Keratinocyte (primary cell): ENCODE measurements at regions not wholly inside any gene's neighbourhood (a gene's known extent, or its start where the extent isn't known, plus 50 kb on each side); places are given as distances from the start of the nearest gene placed in this dataset.

Experiments
- DNase-seq: peaks from one replicate; pipeline ENCODE4 v3.0.0-alpha.2; 2011; ENCODE audit warnings: low read depth, missing footprints, low spot score
- FAIRE-seq: peaks from 2 replicates; lab custom pipeline; 2011; peaks lifted over from hg19 to GRCh38; lab: Jason Lieb, UNC
- H2AFZ ChIP-seq: 2 replicates; pipeline ENCODE4 v1.6.0; 2012; ENCODE audit warnings: low read length, control low read depth, inconsistent platforms; ENCODE audit not compliant: control insufficient read depth
- H3K27ac ChIP-seq: 2 replicates; pipeline ENCODE4 v1.5.1; 2011; ENCODE audit warnings: low read length; ENCODE audit not compliant: control insufficient read depth, insufficient read depth
- H3K27me3 ChIP-seq: 3 replicates; pipeline ENCODE4 v1.6.0; 2011; ENCODE audit warnings: low read length; ENCODE audit not compliant: control insufficient read depth, insufficient read depth; ENCODE audit errors: extremely low read depth
- H3K36me3 ChIP-seq, 2 experiments: 2 replicates in 1 of 2; 3 replicates in 1 of 2; pipeline ENCODE4 v1.5.1; 2011; ENCODE audit warnings: low read length in 2 of 2, mild to moderate bottlenecking in 1 of 2; ENCODE audit not compliant: control insufficient read depth in 2 of 2, insufficient read depth in 2 of 2; ENCODE audit errors: extremely low read depth in 1 of 2
- H3K4me1 ChIP-seq: 3 replicates; pipeline ENCODE4 v1.5.1; 2011; ENCODE audit warnings: low read length; ENCODE audit not compliant: control insufficient read depth, insufficient read depth; ENCODE audit errors: extremely low read depth
- H3K4me2 ChIP-seq: 3 replicates; pipeline ENCODE4 v1.6.0; 2011; ENCODE audit warnings: low read depth, low read length; ENCODE audit not compliant: control insufficient read depth, insufficient read depth; ENCODE audit errors: extremely low read depth
- H3K4me3 ChIP-seq, 3 experiments: fragments of 200-600 bp in 1 of 3; sonication (generic) in 1 of 3; 2 replicates in 2 of 3; 3 replicates in 1 of 3; pipeline ENCODE4 v1.5.1; 2011 to 2016; ENCODE audit warnings: low read length in 3 of 3, mild to moderate bottlenecking in 3 of 3, control low read depth in 2 of 3, inconsistent platforms in 1 of 3, low read depth in 1 of 3, mixed read lengths in 1 of 3, mixed run types in 1 of 3, moderate library complexity in 1 of 3; ENCODE audit not compliant: control insufficient read depth in 2 of 3, insufficient read depth in 2 of 3; ENCODE audit errors: extremely low read depth in 1 of 3
- H3K79me2 ChIP-seq: 2 replicates; pipeline ENCODE4 v1.6.0; 2012; ENCODE audit warnings: low read length; ENCODE audit not compliant: control insufficient read depth, insufficient read depth
- H3K9ac ChIP-seq: 3 replicates; pipeline ENCODE4 v1.6.0; 2011; ENCODE audit warnings: low read length; ENCODE audit not compliant: control insufficient read depth, insufficient read depth; ENCODE audit errors: extremely low read depth
- H3K9me1 ChIP-seq: 3 replicates; pipeline ENCODE4 v1.6.0; 2011; ENCODE audit warnings: low read length; ENCODE audit not compliant: control insufficient read depth, insufficient read depth; ENCODE audit errors: extremely low read depth
- H3K9me3 ChIP-seq: 2 replicates; pipeline ENCODE4 v1.5.1; 2012; ENCODE audit warnings: low read depth, low read length; ENCODE audit not compliant: control insufficient read depth
- H4K20me1 ChIP-seq: 3 replicates; pipeline ENCODE4 v1.6.0; 2011; ENCODE audit warnings: low read length; ENCODE audit not compliant: control insufficient read depth, insufficient read depth; ENCODE audit errors: extremely low read depth
- EZH2 ChIP-seq: IDR thresholded peaks from one replicate; pipeline ENCODE4 v1.6.1; 2012; ENCODE audit warnings: inconsistent platforms, mild to moderate bottlenecking, low read length, moderate library complexity
- dilution Hi-C: fragments of 300-500 bp; cut with MboI; formaldehyde crosslinking; loops from one replicate; pipeline ENCODE4 v1.7.0; 2020; ENCODE audit warnings: low sequenced_read_pairs; ENCODE audit not compliant: extremely low pct_ligation_motif_present
- TF ChIP-seq, protein P1 (sequence below), 3 experiments: IDR thresholded peaks in 1 of 3; conservative IDR thresholded peaks in 1 of 3; optimal IDR thresholded peaks in 1 of 3; 2 replicates in 2 of 3; 3 replicates in 1 of 3; pipeline versions ENCODE3 to v1.5.1; 2011; ENCODE audit warnings: low read length in 3 of 3, mild to moderate bottlenecking in 3 of 3, moderate library complexity in 2 of 3, control low read depth in 1 of 3, inconsistent platforms in 1 of 3; ENCODE audit not compliant: insufficient read depth in 2 of 3; ENCODE audit errors: extremely low read depth in 1 of 3

DNA sequence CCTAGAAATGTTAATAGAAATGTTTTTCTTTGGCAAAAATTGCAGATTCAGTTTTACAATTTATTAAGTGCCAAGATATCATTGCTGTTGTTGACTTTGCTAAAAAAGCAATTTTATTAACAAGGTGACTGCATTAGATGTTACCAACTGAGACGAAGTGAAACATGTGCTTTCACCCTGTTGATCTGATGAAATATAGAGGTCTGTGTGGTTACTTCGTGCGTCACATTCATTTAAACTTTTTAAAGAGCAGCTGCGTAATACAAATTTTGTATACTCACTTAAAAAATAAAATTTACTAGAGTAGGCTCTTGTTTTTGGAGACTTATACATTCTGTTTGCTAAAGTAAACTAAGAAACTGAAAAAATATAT lies 465.7 kb downstream of the USP25 start:
- no peak overlapping the region for H3K4me3 ChIP-seq
- H3K9me3 ChIP-seq: no peaks in the 10 kb centered on the region
- no peaks in the 10 kb centered on the region for H4K20me1 ChIP-seq
- no peaks in the 10 kb centered on the region for H3K4me1 ChIP-seq
- dilution Hi-C loops: no loop called here
- H3K36me3 ChIP-seq: no peaks in the 10 kb centered on the region
- H2AFZ ChIP-seq: no peak overlapping the region
- no peaks in the 10 kb centered on the region for H3K9me1 ChIP-seq
- H3K27me3 ChIP-seq: no peaks in the 10 kb centered on the region
- FAIRE-seq (no peak), DNase-seq (no peak)
- no peaks in the 10 kb centered on the region for H3K79me2 ChIP-seq
- TF ChIP-seq, protein P1, sequence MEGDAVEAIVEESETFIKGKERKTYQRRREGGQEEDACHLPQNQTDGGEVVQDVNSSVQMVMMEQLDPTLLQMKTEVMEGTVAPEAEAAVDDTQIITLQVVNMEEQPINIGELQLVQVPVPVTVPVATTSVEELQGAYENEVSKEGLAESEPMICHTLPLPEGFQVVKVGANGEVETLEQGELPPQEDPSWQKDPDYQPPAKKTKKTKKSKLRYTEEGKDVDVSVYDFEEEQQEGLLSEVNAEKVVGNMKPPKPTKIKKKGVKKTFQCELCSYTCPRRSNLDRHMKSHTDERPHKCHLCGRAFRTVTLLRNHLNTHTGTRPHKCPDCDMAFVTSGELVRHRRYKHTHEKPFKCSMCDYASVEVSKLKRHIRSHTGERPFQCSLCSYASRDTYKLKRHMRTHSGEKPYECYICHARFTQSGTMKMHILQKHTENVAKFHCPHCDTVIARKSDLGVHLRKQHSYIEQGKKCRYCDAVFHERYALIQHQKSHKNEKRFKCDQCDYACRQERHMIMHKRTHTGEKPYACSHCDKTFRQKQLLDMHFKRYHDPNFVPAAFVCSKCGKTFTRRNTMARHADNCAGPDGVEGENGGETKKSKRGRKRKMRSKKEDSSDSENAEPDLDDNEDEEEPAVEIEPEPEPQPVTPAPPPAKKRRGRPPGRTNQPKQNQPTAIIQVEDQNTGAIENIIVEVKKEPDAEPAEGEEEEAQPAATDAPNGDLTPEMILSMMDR (optimal IDR thresholded peaks at IDR 0.05 in 1 of 3, IDR thresholded peaks at IDR 0.05 in 1 of 3, conservative IDR thresholded peaks at IDR 0.05 in 1 of 3; ENCODE audit: extremely low read depth in 1 of 3, insufficient read depth in 2 of 3, low read length in 3 of 3): no peak
- H3K27ac ChIP-seq: no peak overlapping the region
- H3K9ac ChIP-seq: no peak overlapping the region
- H3K4me2 ChIP-seq: no peak overlapping the region

DNA sequence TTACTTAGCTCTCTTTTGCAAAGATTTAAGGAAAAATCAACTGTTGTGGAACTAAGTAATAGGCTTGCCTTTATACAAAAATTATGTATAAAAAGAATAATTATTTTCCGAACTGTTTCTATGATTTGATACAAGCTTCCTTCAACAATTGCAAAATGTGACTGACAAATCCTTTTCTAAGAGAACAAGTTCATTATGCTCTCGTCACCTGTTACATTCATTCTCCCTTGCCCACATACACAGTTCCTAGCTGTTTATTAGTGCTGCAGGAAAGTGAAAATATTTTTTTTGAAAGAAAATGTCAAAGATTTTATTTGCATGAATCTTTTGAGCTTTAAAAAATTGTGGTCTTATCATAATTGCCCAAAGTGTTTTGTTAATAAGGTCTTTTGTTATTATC lies 466.2 kb downstream of the USP25 start:
- H3K27ac ChIP-seq: no peak overlapping the region
- no peak for TF ChIP-seq EZH2
- TF ChIP-seq, protein P1 (optimal IDR thresholded peaks at IDR 0.05 in 1 of 3, IDR thresholded peaks at IDR 0.05 in 1 of 3, conservative IDR thresholded peaks at IDR 0.05 in 1 of 3; ENCODE audit: extremely low read depth in 1 of 3, insufficient read depth in 2 of 3, low read length in 3 of 3): no peak
- no peaks in the 10 kb centered on the region for H3K9me1 ChIP-seq
- no peak overlapping the region for H3K9ac ChIP-seq
- H3K9me3 ChIP-seq: no peaks in the 10 kb centered on the region
- no peaks in the 10 kb centered on the region for H3K79me2 ChIP-seq
- H3K36me3 ChIP-seq: no peaks in the 10 kb centered on the region
- no peaks in the 10 kb centered on the region for H3K4me1 ChIP-seq
- DNase-seq (no peak), FAIRE-seq (no peak)
- H2AFZ ChIP-seq: no peak overlapping the region
- no peaks in the 10 kb centered on the region for H3K27me3 ChIP-seq
- H3K4me2 ChIP-seq: no peak overlapping the region
- no peaks in the 10 kb centered on the region for H4K20me1 ChIP-seq
- H3K4me3 ChIP-seq: no peak overlapping the region
- dilution Hi-C loops: no loop called here
